ENCODE measurements at regions not wholly inside any gene's neighbourhood (a gene's known extent, or its start where the extent isn't known, plus 50 kb on each side); places are given as distances from the start of the nearest gene placed in this dataset.

- no peak overlapping the region for H3K27ac ChIP-seq (ENCODE audit: low read depth, low read length, poor library complexity, severe bottlenecking)
- TF ChIP-seq CTCF (conservative IDR thresholded peaks at IDR 0.05; ENCODE audit: low read depth, low read length) (no peak), EZH2 (IDR thresholded peaks at IDR 0.05; ENCODE audit: borderline replicate concordance, low read depth, low read length, poor library complexity, severe bottlenecking) (no peak)
- no TSS peak for BruUV-seq (replicated peaks)
- ChIA-PET CTCF (no interaction called here), POLR2A (ENCODE audit: low non-redundant PET) (no interaction called here)
- intact Hi-C loops (cut with micrococcal nuclease; ENCODE audit: unreplicated experiment) = no loop called here
- DNase-seq (ENCODE audit: low spot score) = no peak
- no peaks in the 10 kb centered on the region for H3K4me1 ChIP-seq (ENCODE audit: insufficient read depth, low read length, poor library complexity, severe bottlenecking)
- H3K36me3 ChIP-seq (ENCODE audit: insufficient read depth, low read length, poor library complexity, severe bottlenecking) = no peaks in the 10 kb centered on the region
- H3K27me3 ChIP-seq (replicated peaks; ENCODE audit: insufficient read depth, low read depth, low read length, poor library complexity) = no peaks in the 10 kb centered on the region
- no peaks in the 10 kb centered on the region for H3K9me3 ChIP-seq (ENCODE audit: low read depth, low read length, poor library complexity, severe bottlenecking)
- H3K4me3 ChIP-seq (ENCODE audit: low read depth, low read length, poor library complexity, severe bottlenecking) = no peak overlapping the region
Observed at GRCh38 chr13:107330484-107330883, 762.5 kb upstream of the ARGLU1 start.

GRCh38 chr13:107329991-107330390 is 762.1 kb upstream of the ARGLU1 start:
- BruUV-seq (replicated peaks) = no TSS peak
- no peaks in the 10 kb centered on the region for H3K9me3 ChIP-seq (ENCODE audit: low read depth, low read length, poor library complexity, severe bottlenecking)
- POLR2A ChIA-PET (ENCODE audit: low non-redundant PET) = no interaction called here
- intact Hi-C loops (cut with micrococcal nuclease; ENCODE audit: unreplicated experiment) = no loop called here
- no peaks in the 10 kb centered on the region for H3K4me1 ChIP-seq (ENCODE audit: insufficient read depth, low read length, poor library complexity, severe bottlenecking)
- DNase-seq (ENCODE audit: low spot score) = no peak
- TF ChIP-seq CTCF (conservative IDR thresholded peaks at IDR 0.05; ENCODE audit: low read depth, low read length) (no peak), EZH2 (IDR thresholded peaks at IDR 0.05; ENCODE audit: borderline replicate concordance, low read depth, low read length, poor library complexity, severe bottlenecking) (no peak)
- CTCF ChIA-PET = no interaction called here
- no peak overlapping the region for H3K27ac ChIP-seq (ENCODE audit: low read depth, low read length, poor library complexity, severe bottlenecking)
- no peak overlapping the region for H3K4me3 ChIP-seq (ENCODE audit: low read depth, low read length, poor library complexity, severe bottlenecking)
- H3K27me3 ChIP-seq (replicated peaks; ENCODE audit: insufficient read depth, low read depth, low read length, poor library complexity) = no peaks in the 10 kb centered on the region
- no peaks in the 10 kb centered on the region for H3K36me3 ChIP-seq (ENCODE audit: insufficient read depth, low read length, poor library complexity, severe bottlenecking)

- no peaks in the 10 kb centered on the region for H3K9me3 ChIP-seq (ENCODE audit: low read depth, low read length, poor library complexity, severe bottlenecking)
- intact Hi-C loops (cut with micrococcal nuclease; ENCODE audit: unreplicated experiment) = no loop called here
- no peak overlapping the region for H3K27ac ChIP-seq (ENCODE audit: low read depth, low read length, poor library complexity, severe bottlenecking)
- POLR2A ChIA-PET (ENCODE audit: low non-redundant PET) = no interaction called here
- H3K27me3 ChIP-seq (replicated peaks; ENCODE audit: insufficient read depth, low read depth, low read length, poor library complexity) = no peaks in the 10 kb centered on the region
- H3K4me1 ChIP-seq (ENCODE audit: insufficient read depth, low read length, poor library complexity, severe bottlenecking) = no peaks in the 10 kb centered on the region
- no peaks in the 10 kb centered on the region for H3K36me3 ChIP-seq (ENCODE audit: insufficient read depth, low read length, poor library complexity, severe bottlenecking)
- TF ChIP-seq CTCF (conservative IDR thresholded peaks at IDR 0.05; ENCODE audit: low read depth, low read length) (no peak), EZH2 (IDR thresholded peaks at IDR 0.05; ENCODE audit: borderline replicate concordance, low read depth, low read length, poor library complexity, severe bottlenecking) (no peak)
- no TSS peak for BruUV-seq (replicated peaks)
- no peak for DNase-seq (ENCODE audit: low spot score)
- no peak overlapping the region for H3K4me3 ChIP-seq (ENCODE audit: low read depth, low read length, poor library complexity, severe bottlenecking)
- CTCF ChIA-PET = no interaction called here
Observed at GRCh38 chr13:107324416-107325204, 756.7 kb upstream of the ARGLU1 start.

Data from A673 (cell line).